Panc1 (cell line): ENCODE measurements at regions not wholly inside any gene's neighbourhood (a gene's known extent, or its start where the extent isn't known, plus 50 kb on each side); places are given as distances from the start of the nearest gene placed in this dataset.

ENCODE experiments used
- ATAC-seq: fragments of 200-7000 bp; cut with Tn5 transposase; 2 replicates; pipeline ENCODE4 v1.9.1; 2020; ENCODE audit warnings: mild to moderate bottlenecking, moderate library complexity
- BruUV-seq: library from RNA; stranded (reverse); fragments of 400-500 nt; replicated peaks from 2 replicates; lab custom pipeline; 2021; lab: Mats Ljungman, UMichigan
- CTCF ChIA-PET: fragments of 300-600 bp; sonication (Branson Sonifier 250); formaldehyde crosslinking; loops from one replicate; lab custom pipeline; 2022; ENCODE audit warnings: antibody characterized with exemption; lab: Charles Lee
- POLR2A ChIA-PET: fragments of 300-600 bp; sonication (Branson Sonifier 250); formaldehyde crosslinking; loops from one replicate; lab custom pipeline; 2022; ENCODE audit warnings: antibody characterized with exemption; lab: Charles Lee
- DNase-seq: peaks from one replicate; pipeline ENCODE4 v3.0.0-alpha.2; 2010; ENCODE audit warnings: low read depth, low spot score
- H3K27ac ChIP-seq: 2 replicates; pipeline ENCODE4 v1.5.1; 2011; ENCODE audit warnings: mild to moderate bottlenecking, low read length, inconsistent platforms
- H3K27me3 ChIP-seq: fragments of 200-500 bp; sonication (Bioruptor generic); 2 replicates; pipeline ENCODE4 v1.6.0; 2014; ENCODE audit warnings: low read length, inconsistent platforms; ENCODE audit not compliant: control insufficient read depth, insufficient read depth
- H3K36me3 ChIP-seq: fragments of 200-500 bp; sonication (Bioruptor generic); 2 replicates; pipeline ENCODE4 v1.5.1; 2014; ENCODE audit warnings: inconsistent platforms, mild to moderate bottlenecking, low read length, moderate library complexity; ENCODE audit not compliant: control insufficient read depth, insufficient read depth
- H3K4me1 ChIP-seq: 2 replicates; pipeline ENCODE4 v1.5.1; 2011; ENCODE audit warnings: inconsistent platforms, mild to moderate bottlenecking, low read length, moderate library complexity; ENCODE audit not compliant: control insufficient read depth, insufficient read depth
- H3K4me3 ChIP-seq, 2 experiments: 2 replicates each; pipeline ENCODE4 v1.5.1; 2011 to 2012; ENCODE audit warnings: low read depth in 2 of 2, low read length in 2 of 2, mild to moderate bottlenecking in 2 of 2, inconsistent platforms in 1 of 2, moderate library complexity in 1 of 2
- H3K9me3 ChIP-seq: fragments of 200-500 bp; sonication (Bioruptor generic); 2 replicates; pipeline ENCODE4 v1.5.1; 2014; ENCODE audit warnings: low read depth, mild to moderate bottlenecking, inconsistent platforms, low read length, moderate library complexity; ENCODE audit not compliant: control insufficient read depth, insufficient read depth
- CTCF ChIP-seq: fragments of 450-650 bp; IDR thresholded peaks from 2 replicates; pipeline ENCODE4 v1.5.1; 2017; ENCODE audit warnings: mild to moderate bottlenecking
- POLR2AphosphoS5 ChIP-seq: IDR thresholded peaks from 2 replicates; pipeline ENCODE4 v1.6.1; 2012; ENCODE audit warnings: mild to moderate bottlenecking, low read depth, low read length, moderate library complexity
- SIN3A ChIP-seq: IDR thresholded peaks from 2 replicates; pipeline ENCODE4 v1.6.1; 2012; ENCODE audit warnings: low read depth, mild to moderate bottlenecking, low read length, moderate library complexity, borderline replicate concordance; ENCODE audit not compliant: insufficient read depth
- TCF7L2 ChIP-seq: IDR thresholded peaks from 2 replicates; pipeline ENCODE4 v1.6.1; 2011; ENCODE audit warnings: mild to moderate bottlenecking, low read depth, low read length, inconsistent platforms
- in situ Hi-C: cut with HindIII; loops from 2 replicates; pipeline ENCODE4 v1.10.0; 2016; ENCODE audit warnings: low sequenced_read_pairs, low pct_unique_long_range_greater_than_20kb
- intact Hi-C: fragments of 100-400 bp; cut with micrococcal nuclease; formaldehyde crosslinking; loops from one replicate; pipeline ENCODE4 v1.10.0; 2022; ENCODE audit not compliant: unreplicated experiment
- TF ChIP-seq, protein P1 (sequence below), 2 experiments: IDR thresholded peaks; 2 replicates each; pipeline ENCODE4 v1.6.1; 2011 to 2012; ENCODE audit warnings: low read depth in 2 of 2, control low read depth in 1 of 2, low read length in 1 of 2, mild to moderate bottlenecking in 1 of 2, moderate library complexity in 1 of 2; ENCODE audit not compliant: insufficient read depth in 1 of 2

DNA sequence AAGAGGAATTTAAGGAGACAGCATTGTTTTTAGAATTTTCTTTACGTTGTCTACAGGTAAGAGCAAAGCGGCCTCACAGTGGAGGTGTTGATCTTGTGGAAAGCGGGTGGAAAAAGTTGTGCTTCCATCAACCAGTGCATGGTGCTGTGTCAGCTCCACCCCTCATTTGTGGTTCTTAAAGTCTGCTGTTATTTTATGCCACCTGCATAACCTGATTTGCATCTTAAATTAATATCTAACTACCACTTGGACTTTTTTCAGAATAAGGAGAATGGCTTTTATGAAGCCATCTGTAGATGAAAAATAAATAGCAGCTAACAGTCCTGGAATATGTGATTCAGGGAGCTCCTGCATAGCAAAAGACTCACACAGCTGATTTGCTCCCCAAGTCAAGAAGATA lies 135.1 kb downstream of the SNAPC1 start:
- TF ChIP-seq TCF7L2 (no peak), CTCF (no peak), POLR2AphosphoS5 (no peak), SIN3A (no peak)
- TF ChIP-seq, protein P1, sequence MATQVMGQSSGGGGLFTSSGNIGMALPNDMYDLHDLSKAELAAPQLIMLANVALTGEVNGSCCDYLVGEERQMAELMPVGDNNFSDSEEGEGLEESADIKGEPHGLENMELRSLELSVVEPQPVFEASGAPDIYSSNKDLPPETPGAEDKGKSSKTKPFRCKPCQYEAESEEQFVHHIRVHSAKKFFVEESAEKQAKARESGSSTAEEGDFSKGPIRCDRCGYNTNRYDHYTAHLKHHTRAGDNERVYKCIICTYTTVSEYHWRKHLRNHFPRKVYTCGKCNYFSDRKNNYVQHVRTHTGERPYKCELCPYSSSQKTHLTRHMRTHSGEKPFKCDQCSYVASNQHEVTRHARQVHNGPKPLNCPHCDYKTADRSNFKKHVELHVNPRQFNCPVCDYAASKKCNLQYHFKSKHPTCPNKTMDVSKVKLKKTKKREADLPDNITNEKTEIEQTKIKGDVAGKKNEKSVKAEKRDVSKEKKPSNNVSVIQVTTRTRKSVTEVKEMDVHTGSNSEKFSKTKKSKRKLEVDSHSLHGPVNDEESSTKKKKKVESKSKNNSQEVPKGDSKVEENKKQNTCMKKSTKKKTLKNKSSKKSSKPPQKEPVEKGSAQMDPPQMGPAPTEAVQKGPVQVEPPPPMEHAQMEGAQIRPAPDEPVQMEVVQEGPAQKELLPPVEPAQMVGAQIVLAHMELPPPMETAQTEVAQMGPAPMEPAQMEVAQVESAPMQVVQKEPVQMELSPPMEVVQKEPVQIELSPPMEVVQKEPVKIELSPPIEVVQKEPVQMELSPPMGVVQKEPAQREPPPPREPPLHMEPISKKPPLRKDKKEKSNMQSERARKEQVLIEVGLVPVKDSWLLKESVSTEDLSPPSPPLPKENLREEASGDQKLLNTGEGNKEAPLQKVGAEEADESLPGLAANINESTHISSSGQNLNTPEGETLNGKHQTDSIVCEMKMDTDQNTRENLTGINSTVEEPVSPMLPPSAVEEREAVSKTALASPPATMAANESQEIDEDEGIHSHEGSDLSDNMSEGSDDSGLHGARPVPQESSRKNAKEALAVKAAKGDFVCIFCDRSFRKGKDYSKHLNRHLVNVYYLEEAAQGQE (IDR thresholded peaks at IDR 0.05; ENCODE audit: insufficient read depth in 1 of 2, low read depth in 2 of 2, low read length in 1 of 2) = no peak
- DNase-seq = no peak
- Histone ChIP-seq H3K27ac (no peak overlapping the region), H3K4me1 (no peaks in the 10 kb centered on the region), H3K36me3 (no peaks in the 10 kb centered on the region), H3K27me3 (no peaks in the 10 kb centered on the region; the same call in 1 of the 2 replicates), H3K4me3 (no peak overlapping the region), H3K9me3 (no peaks in the 10 kb centered on the region)
- in situ Hi-C loops (no loop called here), intact Hi-C loops (no loop called here)
- ChIA-PET POLR2A (no interaction called here), CTCF (no interaction called here)
- BruUV-seq = no TSS peak
- ATAC-seq = no peak

DNA sequence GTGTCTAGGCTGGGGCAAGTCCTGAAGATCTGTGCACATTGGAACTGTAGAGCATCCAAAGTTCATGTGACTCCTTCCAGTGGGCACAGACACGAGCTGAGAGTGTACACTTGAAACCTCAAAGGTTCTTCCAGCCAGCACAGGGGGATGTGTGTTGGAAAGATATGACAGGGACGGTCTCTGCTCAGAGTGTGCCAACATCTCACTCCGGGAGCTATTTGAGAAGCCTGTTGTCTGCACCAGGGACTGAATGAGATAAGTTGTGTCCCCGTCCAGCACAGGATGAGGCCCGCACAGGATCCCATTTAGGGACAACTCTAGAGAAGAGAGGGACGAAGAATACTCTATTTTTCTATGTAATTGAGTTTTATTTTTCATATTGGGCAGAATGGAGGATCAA lies 136.3 kb downstream of the SNAPC1 start:
- no peaks in the 10 kb centered on the region; the same call in 1 of the 2 replicates for H3K27me3 ChIP-seq
- no peak overlapping the region for H3K27ac ChIP-seq
- ATAC-seq (no peak), DNase-seq (no peak)
- POLR2A ChIA-PET = no interaction called here
- H3K9me3 ChIP-seq = no peaks in the 10 kb centered on the region
- H3K4me3 ChIP-seq = no peak overlapping the region
- TF ChIP-seq, protein P1 (IDR thresholded peaks at IDR 0.05; ENCODE audit: insufficient read depth in 1 of 2, low read depth in 2 of 2, low read length in 1 of 2) = no peak
- no peak for TF ChIP-seq POLR2AphosphoS5
- TF ChIP-seq TCF7L2 = no peak
- TF ChIP-seq SIN3A = no peak
- no peak for TF ChIP-seq CTCF
- H3K36me3 ChIP-seq = no peaks in the 10 kb centered on the region
- CTCF ChIA-PET = interaction anchor here (0.6 kb wide), 1 partner anchor 173 kb away, joined by 4 read pairs; no protein-coding TSS in a partner anchor
- BruUV-seq = no TSS peak
- H3K4me1 ChIP-seq = no peaks in the 10 kb centered on the region
- intact Hi-C loops (no loop called here), in situ Hi-C loops (no loop called here)
